Stimulated activated naive CD8-positive, alpha-beta T cell treated with anti-CD3 and anti-CD28 coated beads, Interleukin-15, amount 100 ng/mL, for 72 hours (primary cell): ENCODE measurements at regions not wholly inside any gene's neighbourhood (a gene's known extent, or its start where the extent isn't known, plus 50 kb on each side); places are given as distances from the start of the nearest gene placed in this dataset.

Experiments
- ATAC-seq: fragments of 150-1000 bp; cut with Tn5 transposase; 2 replicates; pipeline ENCODE4 v1.10.0; 2021; ENCODE audit warnings: mild to moderate bottlenecking, moderate library complexity
- DNase-seq, 2 donors: peaks; one replicate each; pipeline ENCODE4 v3.0.0; 2021 to 2022
- H3K27ac Mint-ChIP-seq, 2 donors: one replicate each; pipeline ENCODE4 v1.8.0; 2022; ENCODE audit warnings: mild to moderate bottlenecking in 2 of 2, mixed read lengths in 2 of 2, moderate library complexity in 2 of 2
- H3K27me3 Mint-ChIP-seq: one replicate; pipeline ENCODE4 v1.8.0; 2022; ENCODE audit warnings: mixed read lengths
- H3K4me1 Mint-ChIP-seq: one replicate; pipeline ENCODE4 v1.8.0; 2022; ENCODE audit warnings: mild to moderate bottlenecking, mixed read lengths
- H3K4me3 Mint-ChIP-seq, 2 donors: one replicate each; pipeline ENCODE4 v1.8.0; 2022; ENCODE audit warnings: mild to moderate bottlenecking in 2 of 2, mixed read lengths in 2 of 2, moderate library complexity in 1 of 2
- H3K9me3 Mint-ChIP-seq, 2 donors: one replicate each; pipeline ENCODE4 v1.8.0; 2022; ENCODE audit warnings: mixed read lengths in 2 of 2

DNA sequence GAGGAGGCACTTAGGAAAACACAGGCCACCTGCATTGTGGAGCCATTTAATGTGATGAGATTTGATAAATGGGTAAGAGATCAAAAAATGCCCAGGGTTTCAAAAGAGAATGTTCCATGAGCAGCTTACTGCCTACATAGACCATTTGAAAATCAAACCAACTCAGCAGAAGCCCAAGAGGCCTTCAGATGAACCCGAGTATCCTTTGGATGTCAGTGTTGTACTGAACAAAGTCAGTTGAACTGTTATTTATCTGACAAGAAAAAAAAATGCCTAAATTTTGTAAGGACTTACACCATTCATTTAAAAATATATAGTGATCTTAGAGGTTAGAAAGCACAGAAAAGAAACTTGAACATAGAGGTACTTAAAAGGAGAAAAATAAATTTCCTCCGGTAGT lies 381.7 kb downstream of the ZFHX3 start:
- ATAC-seq = no peak
- H3K9me3 Mint-ChIP-seq = no peaks in the 10 kb centered on the region
- H3K27ac Mint-ChIP-seq = no peak overlapping the region
- DNase-seq = no peak
- peaks cover 10% of the 10 kb centered on the region for H3K4me1 Mint-ChIP-seq
- H3K27me3 Mint-ChIP-seq = no peaks in the 10 kb centered on the region
- H3K4me3 Mint-ChIP-seq = no peak overlapping the region

GRCh38 chr16:72665701-72666100 lies 382.2 kb downstream of the ZFHX3 start:
- DNase-seq (no peak), ATAC-seq (no peak)
- no peaks in the 10 kb centered on the region for H3K27me3 Mint-ChIP-seq
- H3K4me1 Mint-ChIP-seq = peaks cover 10% of the 10 kb centered on the region
- H3K9me3 Mint-ChIP-seq = no peaks in the 10 kb centered on the region
- H3K27ac Mint-ChIP-seq = peak overlapping the region; percentile 100
- peak overlapping the region; percentile 99 for H3K4me3 Mint-ChIP-seq

GRCh38 chr16:72664509-72665408 lies 383.2 kb downstream of the ZFHX3 start:
- H3K27ac Mint-ChIP-seq = peak overlapping the region; percentile 100
- H3K9me3 Mint-ChIP-seq = no peaks in the 10 kb centered on the region
- ATAC-seq (peak; percentile 100), DNase-seq (peak; percentile 90 to 94)
- H3K4me3 Mint-ChIP-seq = peak overlapping the region; percentile 99
- no peaks in the 10 kb centered on the region for H3K27me3 Mint-ChIP-seq
- H3K4me1 Mint-ChIP-seq = peaks cover 10% of the 10 kb centered on the region

- H3K4me1 Mint-ChIP-seq = peaks cover 15% of the 10 kb centered on the region
- DNase-seq (no peak), ATAC-seq (no peak)
- H3K9me3 Mint-ChIP-seq = no peaks in the 10 kb centered on the region
- peak overlapping the region; percentile 99 for H3K4me3 Mint-ChIP-seq
- H3K27me3 Mint-ChIP-seq = no peaks in the 10 kb centered on the region
- H3K27ac Mint-ChIP-seq = peak overlapping the region; percentile 100
Observed at GRCh38 chr16:72664056-72664508, 383.8 kb downstream of the ZFHX3 start.

- no peak for ATAC-seq
- DNase-seq = no peak
Observed at GRCh38 chr16:72658888-72659717, 388.8 kb downstream of the ZFHX3 start.

GRCh38 chr16:72657791-72658190 lies 390.1 kb downstream of the ZFHX3 start:
- H3K9me3 Mint-ChIP-seq = peaks cover 6 to 12% of the 10 kb centered on the region in 2 donors
- no peaks in the 10 kb centered on the region for H3K27me3 Mint-ChIP-seq
- H3K27ac Mint-ChIP-seq = no peak overlapping the region
- DNase-seq = no peak
- no peak overlapping the region for H3K4me3 Mint-ChIP-seq
- peaks cover 23% of the 10 kb centered on the region for H3K4me1 Mint-ChIP-seq
- peak; percentile 80 for ATAC-seq

More at GRCh38 chr16:72658888-72659717, 388.8 kb downstream of the ZFHX3 start:
- Mint-ChIP-seq H3K4me3 (no peak overlapping the region), H3K4me1 (peaks cover 23% of the 10 kb centered on the region), H3K9me3 (peaks cover 0 to 3% of the 10 kb centered on the region in 2 donors), H3K27ac (no peak overlapping the region), H3K27me3 (no peaks in the 10 kb centered on the region)

- peaks cover 11 to 16% of the 10 kb centered on the region in 2 donors for H3K9me3 Mint-ChIP-seq
Observed at GRCh38 chr16:72657164-72657563, 390.8 kb downstream of the ZFHX3 start.

GRCh38 chr16:72654535-72654934 lies 393.4 kb downstream of the ZFHX3 start:
- no peak for ATAC-seq
- H3K4me3 Mint-ChIP-seq = no peak overlapping the region
- DNase-seq = no peak
- no peaks in the 10 kb centered on the region for H3K27me3 Mint-ChIP-seq
- H3K4me1 Mint-ChIP-seq = peaks cover 25% of the 10 kb centered on the region
- H3K27ac Mint-ChIP-seq = no peak overlapping the region
- H3K9me3 Mint-ChIP-seq = peaks cover 16 to 21% of the 10 kb centered on the region in 2 donors

More at GRCh38 chr16:72657164-72657563, 390.8 kb downstream of the ZFHX3 start:
- ATAC-seq (no peak), DNase-seq (no peak)
- Mint-ChIP-seq H3K4me1 (peaks cover 23% of the 10 kb centered on the region), H3K27ac (no peak overlapping the region), H3K4me3 (no peak overlapping the region), H3K27me3 (no peaks in the 10 kb centered on the region)

DNA sequence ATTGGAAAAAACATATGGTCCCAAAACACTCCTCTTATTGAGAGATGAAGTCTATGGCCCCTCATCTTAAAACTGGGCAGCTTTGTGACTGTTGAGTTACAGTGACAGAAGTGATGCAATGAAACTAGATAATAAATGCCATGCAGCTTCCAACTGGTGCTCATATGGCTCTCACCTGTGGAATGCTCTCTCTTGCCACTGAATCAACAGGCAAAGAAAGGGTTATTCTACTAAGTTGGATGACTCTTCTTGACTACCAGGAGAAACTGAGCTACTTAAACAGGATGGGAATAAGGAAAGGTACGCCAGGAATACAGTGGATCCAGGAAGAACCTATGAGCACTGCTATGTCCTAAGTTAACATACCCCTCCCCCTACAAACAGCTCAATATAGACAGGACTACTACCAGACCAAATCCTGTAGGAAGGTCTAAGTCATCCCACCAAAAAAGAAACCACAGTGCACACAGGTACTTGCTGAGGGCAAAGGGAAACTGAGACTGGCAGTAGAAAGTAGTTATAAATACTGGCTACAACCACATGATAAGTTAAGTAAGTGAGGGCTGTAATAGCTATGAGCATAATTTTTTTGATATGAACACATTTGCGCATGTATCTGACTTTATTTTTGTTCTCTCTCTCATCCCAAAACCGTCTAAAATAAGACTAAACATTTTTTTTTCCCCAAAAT lies 398.5 kb downstream of the ZFHX3 start:
- no peak overlapping the region for H3K4me3 Mint-ChIP-seq
- no peak overlapping the region for H3K27ac Mint-ChIP-seq
- ATAC-seq = no peak
- H3K27me3 Mint-ChIP-seq = no peaks in the 10 kb centered on the region
- H3K4me1 Mint-ChIP-seq = peaks cover 8% of the 10 kb centered on the region
- H3K9me3 Mint-ChIP-seq = peaks cover 16 to 21% of the 10 kb centered on the region in 2 donors
- no peak for DNase-seq

DNA sequence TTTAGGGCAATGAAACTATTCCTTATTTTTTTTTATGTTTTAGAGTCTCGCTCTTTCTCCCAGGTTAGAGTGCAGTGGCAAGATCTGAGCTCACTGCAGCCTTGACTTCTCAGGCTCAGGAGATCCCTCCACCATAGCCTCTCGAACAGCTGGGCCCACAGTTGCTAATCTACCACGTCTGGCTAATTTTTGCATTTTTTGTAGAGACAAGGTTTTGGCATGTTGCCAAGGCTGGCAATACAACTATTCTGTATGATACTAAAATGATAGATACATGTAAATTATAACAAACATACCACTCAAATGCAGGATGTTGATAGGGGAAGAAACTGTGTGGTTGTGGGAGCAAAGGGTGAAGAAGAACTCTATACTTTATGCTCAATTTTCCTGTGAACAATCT lies 401.3 kb downstream of the ZFHX3 start:
- Mint-ChIP-seq H3K27ac (no peak overlapping the region), H3K4me3 (no peak overlapping the region), H3K27me3 (no peaks in the 10 kb centered on the region), H3K4me1 (peaks cover 8% of the 10 kb centered on the region), H3K9me3 (peaks cover 9 to 11% of the 10 kb centered on the region in 2 donors)
- ATAC-seq (no peak), DNase-seq (no peak)

DNA sequence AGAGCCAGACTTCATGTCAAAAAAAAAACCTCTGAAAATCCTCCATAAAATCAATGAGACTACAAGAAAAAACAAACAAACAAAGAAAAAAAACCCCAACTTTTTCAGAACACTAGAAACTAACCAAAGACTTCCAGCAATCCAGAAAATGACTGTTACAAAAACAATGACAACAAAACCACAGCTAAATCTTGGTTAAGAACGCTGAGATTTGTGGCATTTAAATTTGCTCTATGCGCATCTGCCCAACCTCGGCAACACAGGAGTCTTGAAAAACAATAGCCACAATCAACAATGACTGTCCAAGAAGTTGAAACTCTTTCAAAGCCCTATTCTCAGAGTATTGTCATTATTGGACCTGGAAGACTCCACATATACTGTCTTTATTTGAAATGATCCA lies 402.4 kb downstream of the ZFHX3 start:
- ATAC-seq (no peak), DNase-seq (no peak)
- Mint-ChIP-seq H3K27ac (no peak overlapping the region), H3K4me3 (no peak overlapping the region), H3K4me1 (peaks cover 8% of the 10 kb centered on the region), H3K27me3 (no peaks in the 10 kb centered on the region), H3K9me3 (peaks cover 8 to 11% of the 10 kb centered on the region in 2 donors)

DNA sequence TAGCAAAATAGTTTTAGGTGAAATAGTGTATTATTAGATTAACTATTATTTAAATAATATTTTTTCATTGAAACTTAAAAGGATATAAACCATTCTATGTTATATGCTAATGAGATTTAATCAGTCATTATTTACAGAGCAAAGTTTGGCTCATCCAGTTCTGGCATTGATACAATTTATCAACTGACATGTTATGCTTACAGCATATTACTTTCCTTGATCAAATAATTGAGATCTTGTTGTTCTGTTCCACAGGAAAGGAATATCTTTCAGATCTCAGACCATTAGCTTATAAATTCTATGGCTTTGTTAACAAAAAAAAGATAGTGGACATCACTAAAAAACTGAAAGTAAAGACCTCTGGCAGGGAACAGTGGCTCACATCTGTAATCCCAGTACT lies 403.0 kb downstream of the ZFHX3 start:
- Mint-ChIP-seq H3K9me3 (peaks cover 8 to 11% of the 10 kb centered on the region in 2 donors), H3K4me1 (peaks cover 8% of the 10 kb centered on the region), H3K27ac (no peak overlapping the region), H3K4me3 (no peak overlapping the region), H3K27me3 (no peaks in the 10 kb centered on the region)
- DNase-seq (no peak), ATAC-seq (no peak)

GRCh38 chr16:72639494-72639893 lies 408.4 kb downstream of the ZFHX3 start:
- Mint-ChIP-seq H3K27me3 (no peaks in the 10 kb centered on the region), H3K9me3 (peaks cover 24 to 25% of the 10 kb centered on the region in 2 donors), H3K4me3 (no peak overlapping the region), H3K27ac (no peak overlapping the region), H3K4me1 (no peaks in the 10 kb centered on the region)
- ATAC-seq (no peak), DNase-seq (no peak)

DNA sequence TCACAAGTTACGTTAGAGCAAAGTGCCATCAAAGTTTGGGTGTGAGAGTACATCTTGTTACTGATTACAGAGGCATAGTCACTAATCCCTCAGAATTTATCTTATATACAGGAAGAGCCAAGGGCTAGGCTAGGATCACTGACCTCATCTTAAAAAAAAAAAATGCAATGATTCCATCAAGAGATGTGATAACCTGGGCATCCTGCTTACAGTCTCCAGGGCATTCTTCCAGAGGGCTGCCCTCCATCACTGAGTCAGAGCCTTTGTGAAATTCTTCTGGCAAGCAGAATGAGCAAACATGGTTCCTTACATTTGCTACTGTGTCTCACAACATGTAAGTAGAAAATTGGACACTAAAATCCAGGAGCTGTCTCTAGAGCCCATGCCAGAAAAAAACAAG lies 410.6 kb downstream of the ZFHX3 start:
- Mint-ChIP-seq H3K9me3 (peaks cover 14 to 16% of the 10 kb centered on the region in 2 donors), H3K4me3 (no peak overlapping the region), H3K27ac (no peak overlapping the region), H3K27me3 (no peaks in the 10 kb centered on the region), H3K4me1 (no peaks in the 10 kb centered on the region)
- ATAC-seq (no peak), DNase-seq (no peak)

GRCh38 chr16:72635694-72636093 lies 412.2 kb downstream of the ZFHX3 start:
- Mint-ChIP-seq H3K27ac (no peak overlapping the region), H3K4me3 (no peak overlapping the region), H3K27me3 (no peaks in the 10 kb centered on the region), H3K4me1 (no peaks in the 10 kb centered on the region), H3K9me3 (peaks cover 14 to 16% of the 10 kb centered on the region in 2 donors)
- ATAC-seq = no peak
- no peak for DNase-seq
